HG02759 (cell line): ENCODE measurements at regions not wholly inside any gene's neighbourhood (a gene's known extent, or its start where the extent isn't known, plus 50 kb on each side); places are given as distances from the start of the nearest gene placed in this dataset.
"Not testable (repeated sequence)": the region's sequence is repeated elsewhere in the genome, so short reads cannot be mapped to it uniquely, and the experiment has no call there.

Experiments
- ATAC-seq: cut with Tn5 transposase; IDR thresholded peaks from one replicate; pipeline ENCODE4 v1.9.1; 2021; ENCODE audit warnings: mild to moderate bottlenecking, moderate library complexity; ENCODE audit not compliant: unreplicated experiment

- not testable (repeated sequence) for ATAC-seq
Observed at GRCh38 chr4:60423573-60424184, 776.4 kb upstream of the ADGRL3 start.

DNA sequence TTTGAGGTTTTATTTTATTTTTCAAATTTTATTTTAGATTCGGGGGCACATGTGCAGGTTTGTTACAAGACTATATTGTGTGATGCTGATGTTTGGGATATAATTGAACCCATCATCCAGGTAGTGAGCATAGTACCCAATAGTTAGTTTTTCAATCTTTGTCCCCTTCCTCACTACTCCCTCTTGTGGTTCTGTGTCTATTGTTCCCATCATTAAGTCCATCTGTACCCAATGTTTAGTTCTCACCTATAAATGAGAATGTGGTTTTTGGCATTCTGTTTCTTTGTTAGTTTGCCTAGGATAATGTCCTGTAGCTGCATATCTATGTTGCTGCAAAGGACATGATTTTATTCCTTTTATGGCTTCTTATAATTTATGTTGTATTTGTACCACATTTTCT, 767.2 kb upstream of the ADGRL3 start:
- ATAC-seq = no peak

GRCh38 chr4:60443068-60443467, 757.1 kb upstream of the ADGRL3 start:
- ATAC-seq = no peak

- ATAC-seq = no peak
Observed at GRCh38 chr4:60443796-60444195, 756.3 kb upstream of the ADGRL3 start.

GRCh38 chr4:60450054-60450453, 750.1 kb upstream of the ADGRL3 start:
- ATAC-seq = no peak

DNA sequence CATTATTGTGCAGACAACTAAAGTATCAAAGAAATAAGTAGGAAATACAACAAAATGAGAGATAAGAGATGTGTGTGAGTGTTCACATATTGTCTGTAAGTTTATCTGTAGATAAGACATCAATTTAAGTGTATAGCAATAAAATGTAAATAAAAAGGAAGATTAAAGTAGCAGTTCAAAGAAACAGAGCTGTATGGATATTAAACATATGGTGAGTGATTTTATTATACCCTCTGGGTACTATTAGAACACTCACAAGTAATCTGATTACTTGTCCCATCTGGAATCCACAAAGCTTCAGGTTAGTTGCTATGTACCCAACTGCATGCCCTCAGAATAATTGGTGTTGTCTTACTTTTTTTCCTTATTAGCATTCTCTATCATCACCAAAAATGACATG, 747.9 kb upstream of the ADGRL3 start:
- no peak for ATAC-seq

- no peak for ATAC-seq
Observed at GRCh38 chr4:60455380-60455779, 744.7 kb upstream of the ADGRL3 start.

- ATAC-seq = no peak
Observed at GRCh38 chr4:60461551-60461950, 738.6 kb upstream of the ADGRL3 start.

- peak; percentile 76 for ATAC-seq
Observed at GRCh38 chr4:60463857-60464502, 736.1 kb upstream of the ADGRL3 start.

DNA sequence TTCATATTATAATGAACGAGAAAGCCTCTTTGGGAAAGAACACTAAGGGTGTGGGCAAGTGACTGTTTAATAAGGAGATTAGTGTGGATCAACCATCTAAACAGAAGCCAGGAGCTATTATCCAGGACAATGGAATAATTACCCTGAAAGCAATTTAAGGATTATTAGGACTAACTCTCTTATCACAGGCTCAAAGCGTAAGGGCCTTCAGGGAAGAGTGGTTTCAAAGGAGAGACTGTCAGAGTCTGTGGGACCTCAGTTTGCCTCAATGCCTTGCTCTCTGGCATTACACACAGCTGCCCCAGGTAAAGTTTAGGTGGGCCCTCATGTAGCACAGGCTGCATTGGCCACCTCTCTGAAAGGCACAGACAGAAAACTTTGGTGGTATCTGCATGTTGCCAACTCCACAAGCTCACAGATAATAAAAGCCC, 717.2 kb upstream of the ADGRL3 start:
- ATAC-seq = no peak

DNA sequence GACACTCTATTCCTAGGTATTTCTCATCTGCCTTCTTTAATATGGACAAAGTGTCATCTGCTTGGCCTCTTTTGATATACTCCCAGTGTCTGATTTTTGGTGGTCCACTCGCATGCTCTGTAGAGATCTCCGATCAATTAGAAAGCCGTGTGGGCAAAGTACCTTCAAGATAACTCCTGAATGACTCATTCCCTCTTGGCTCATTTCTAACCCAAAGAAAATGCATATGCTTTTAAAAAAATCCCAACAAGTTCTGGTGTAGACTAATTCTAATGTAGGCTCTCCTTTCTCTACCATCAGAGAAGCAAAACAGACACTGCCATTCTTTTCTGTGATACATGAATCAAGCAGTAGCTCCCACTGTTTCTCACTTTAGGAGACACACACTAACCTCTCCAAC, 714.9 kb upstream of the ADGRL3 start:
- ATAC-seq = no peak

- ATAC-seq = not testable (repeated sequence)
Observed at GRCh38 chr4:60487118-60487761, 712.9 kb upstream of the ADGRL3 start.

GRCh38 chr4:60500810-60501209, 699.3 kb upstream of the ADGRL3 start:
- ATAC-seq = no peak

- ATAC-seq = no peak
Observed at GRCh38 chr4:60502733-60503132, 697.4 kb upstream of the ADGRL3 start.

GRCh38 chr4:60506061-60506460, 694.1 kb upstream of the ADGRL3 start:
- no peak for ATAC-seq

DNA sequence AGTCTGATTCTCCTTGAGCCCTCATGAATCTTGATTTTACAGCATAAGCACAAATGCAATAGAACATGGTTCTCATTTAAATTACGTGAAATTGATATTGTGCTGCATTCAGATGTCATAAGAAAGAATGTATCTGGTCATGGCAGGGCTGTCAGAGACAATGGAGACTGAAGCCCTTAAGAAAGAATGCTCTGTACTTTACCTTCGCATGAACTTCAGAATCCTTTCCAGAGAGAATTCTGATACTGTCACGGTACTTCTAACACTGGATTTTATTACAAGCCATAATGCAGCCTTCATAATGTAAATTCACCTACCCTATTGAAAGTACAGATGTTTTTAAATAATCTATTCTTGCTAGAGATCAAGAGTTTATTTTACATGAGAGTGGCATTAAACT, 677.9 kb upstream of the ADGRL3 start:
- ATAC-seq = no peak

GRCh38 chr4:60531776-60532379, 668.2 kb upstream of the ADGRL3 start:
- no peak for ATAC-seq

GRCh38 chr4:60544981-60545380, 655.1 kb upstream of the ADGRL3 start:
- ATAC-seq = no peak

- no peak for ATAC-seq
Observed at GRCh38 chr4:60562334-60562733, 637.8 kb upstream of the ADGRL3 start.

- ATAC-seq = no peak
Observed at GRCh38 chr4:60565558-60565957, 634.6 kb upstream of the ADGRL3 start.

DNA sequence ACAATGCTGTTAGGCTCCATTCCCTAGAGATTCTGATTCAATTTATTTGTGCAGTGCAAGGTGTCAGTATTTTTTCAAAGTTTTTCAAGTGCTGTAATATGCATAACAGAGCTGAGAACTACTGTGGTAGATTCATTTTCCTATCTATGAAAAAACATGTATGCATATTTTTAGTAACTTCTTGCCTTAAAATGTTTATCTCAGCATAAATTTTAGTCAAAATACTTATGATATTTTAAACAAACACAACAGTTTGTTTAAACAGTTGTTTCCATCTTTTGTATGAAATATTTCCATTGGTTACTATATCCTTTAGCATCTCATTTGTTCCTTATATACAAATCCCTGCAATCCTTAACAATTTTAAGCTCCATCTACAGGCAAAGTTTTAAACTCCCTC, 624.8 kb upstream of the ADGRL3 start:
- no peak for ATAC-seq

- no peak for ATAC-seq
Observed at GRCh38 chr4:60579335-60579734, 620.8 kb upstream of the ADGRL3 start.
